ENCODE measurements at regions not wholly inside any gene's neighbourhood (a gene's known extent, or its start where the extent isn't known, plus 50 kb on each side); places are given as distances from the start of the nearest gene placed in this dataset.
"Not testable (repeated sequence)": the region's sequence is repeated elsewhere in the genome, so short reads cannot be mapped to it uniquely, and the experiment has no call there.

DNA sequence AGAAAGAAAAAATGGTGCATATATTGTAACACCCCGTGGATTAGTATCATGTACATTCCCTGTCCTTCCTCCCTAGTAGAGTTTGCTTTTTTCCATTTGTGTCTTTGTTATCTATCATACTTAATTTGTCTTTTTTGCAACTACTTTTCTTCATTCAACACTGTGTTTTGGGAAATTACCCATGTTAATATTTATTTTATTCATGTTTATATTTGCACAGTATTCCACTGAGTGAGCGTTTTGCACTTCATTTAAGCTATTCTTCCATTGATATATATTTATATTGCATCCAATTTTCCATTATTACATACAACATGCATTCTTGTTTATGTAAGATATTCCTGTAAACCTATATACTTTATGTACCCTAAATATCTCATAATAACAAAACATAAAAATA lies 57.6 kb upstream of the FAM171A1 start:
- no peak for DNase-seq

DNA sequence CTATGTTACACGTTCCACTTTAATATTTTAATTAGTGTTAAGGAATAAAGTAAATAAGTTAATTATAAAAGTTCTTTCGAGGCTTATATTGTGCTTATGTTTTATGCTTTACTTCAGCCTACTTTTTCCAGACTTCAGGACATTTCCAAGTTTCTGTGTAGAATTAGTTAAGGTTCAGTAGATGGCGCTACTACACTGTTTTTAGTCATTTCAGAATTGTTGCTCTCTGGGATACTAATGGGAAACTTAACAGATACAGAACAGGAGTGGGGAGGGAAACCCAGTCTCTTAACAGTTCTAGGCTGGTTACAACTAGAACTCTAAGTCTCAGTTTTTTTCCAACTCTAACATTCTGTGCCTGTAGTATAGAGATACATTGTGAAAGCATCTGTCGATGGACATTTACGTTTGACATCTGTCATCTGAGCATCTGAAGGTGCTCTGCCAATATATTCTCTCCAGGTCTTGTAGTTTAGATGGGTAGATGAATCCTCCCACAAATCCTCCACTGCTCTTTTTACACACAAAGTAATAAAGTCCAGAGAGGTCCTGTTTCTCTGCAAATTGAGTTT lies 56.8 kb upstream of the FAM171A1 start:
- peak in 2 of 4 experiments; percentile 22 to 35 for DNase-seq

DNA sequence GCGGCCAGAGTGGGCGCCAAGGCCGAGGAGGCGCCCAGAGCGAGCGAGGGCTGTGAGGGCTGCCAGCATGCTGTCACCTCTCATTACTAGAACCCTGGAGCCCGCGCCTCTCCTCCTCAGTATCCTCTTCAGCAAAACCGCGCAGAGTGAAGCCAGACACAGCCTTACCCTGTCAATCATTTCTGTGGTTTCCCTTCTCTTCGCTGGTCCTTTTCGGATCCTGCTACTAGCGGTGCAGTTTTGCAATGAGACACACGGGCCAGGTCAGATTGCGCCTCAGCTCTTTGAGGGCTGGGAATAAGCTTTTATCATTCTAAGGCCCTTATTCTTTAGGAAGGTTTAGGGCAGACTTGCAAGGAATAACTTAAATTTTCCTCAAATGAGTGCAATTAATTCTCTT lies 55.5 kb upstream of the FAM171A1 start:
- no peak for DNase-seq

DNA sequence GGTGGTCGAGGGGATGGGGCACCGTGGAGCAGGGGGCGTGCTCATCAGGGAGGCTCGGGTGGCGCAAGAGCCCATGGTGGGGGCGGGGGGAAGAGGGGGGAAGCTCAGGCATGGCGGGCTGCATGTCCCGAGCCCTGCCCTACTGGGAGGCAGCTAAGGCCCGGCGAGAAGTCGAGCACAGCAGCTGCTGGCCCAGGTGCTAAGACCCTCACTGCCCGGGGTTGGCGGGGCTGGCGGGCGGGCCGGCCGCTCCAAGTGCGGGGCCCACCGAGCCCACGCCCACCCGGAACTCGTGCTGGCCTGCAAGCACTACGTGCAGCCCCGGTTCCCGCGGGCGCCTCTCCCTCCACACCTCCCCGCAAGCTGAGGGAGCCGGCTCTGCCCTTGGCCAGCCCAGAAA lies 55.0 kb upstream of the FAM171A1 start:
- no peak for DNase-seq

DNA sequence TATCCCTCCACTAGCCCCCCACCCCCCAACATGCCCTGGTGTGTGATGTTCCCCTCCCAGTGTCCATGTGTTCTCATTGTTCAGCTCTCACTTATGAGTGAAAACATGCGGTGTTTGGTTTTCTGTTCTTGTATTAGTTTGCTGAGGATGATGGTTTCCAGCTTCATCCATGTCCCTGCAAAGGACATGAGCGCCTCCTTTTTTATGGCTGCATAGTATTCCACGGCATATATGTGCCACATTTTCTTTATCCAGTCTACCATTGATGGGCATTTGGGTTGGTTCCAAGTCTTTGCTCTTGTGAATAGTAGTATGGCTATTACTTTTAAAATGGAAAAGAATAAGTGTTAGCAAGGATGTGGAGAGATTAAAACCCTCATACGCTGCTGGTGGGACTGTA lies 50.8 kb upstream of the FAM171A1 start:
- DNase-seq = not testable (repeated sequence)
